HepG2 (cell line): ENCODE measurements at regions not wholly inside any gene's neighbourhood (a gene's known extent, or its start where the extent isn't known, plus 50 kb on each side); places are given as distances from the start of the nearest gene placed in this dataset.

ENCODE experiments used
- ATAC-seq: fragments of 200-7000 bp; cut with Tn5 transposase; 3 replicates; pipeline ENCODE4 v1.9.1; 2020; ENCODE audit warnings: mild to moderate bottlenecking, moderate library complexity
- BruUV-seq: library from RNA; stranded (reverse); fragments of 400-500 nt; replicated peaks from 2 replicates; lab custom pipeline; 2021; lab: Mats Ljungman, UMichigan
- CTCF ChIA-PET: fragments of 300-600 bp; formaldehyde crosslinking; extraction: SDS; loops from one replicate; lab custom pipeline; 2021; ENCODE audit warnings: low total read pairs, inconsistent platforms, low intra/inter-chr PET ratio; lab: Yijun Ruan, JAX
- POLR2A ChIA-PET: fragments of 350-600 bp; sonication (Branson Sonifier 250); formaldehyde crosslinking; loops from one replicate; lab custom pipeline; 2020; ENCODE audit warnings: antibody characterized with exemption, inconsistent platforms; lab: Yijun Ruan, JAX
- DNase-seq: peaks from one replicate; pipeline ENCODE4 v3.0.0-alpha.2; 2015; ENCODE audit warnings: low spot score
- FAIRE-seq: peaks from 3 replicates; lab custom pipeline; 2011; peaks lifted over from hg19 to GRCh38; lab: Jason Lieb, UNC
- H2AFZ ChIP-seq: one replicate; pipeline ENCODE4 v1.6.1; 2011; ENCODE audit warnings: low read length, inconsistent platforms
- H3K27ac ChIP-seq: fragments of 300-600 bp; 3 replicates; pipeline ENCODE4 v1.8.0; 2011; ENCODE audit warnings: mixed run types, mild to moderate bottlenecking, mixed read lengths, low read length, inconsistent platforms; ENCODE audit not compliant: insufficient read depth; ENCODE audit errors: extremely low read length
- H3K27me3 ChIP-seq, 2 experiments: fragments of 200-600 bp in 1 of 2; 2 replicates in 1 of 2; 3 replicates in 1 of 2; pipeline versions ENCODE4 v1.6.0 to v1.8.0; 2011; ENCODE audit warnings: low read length in 2 of 2, mild to moderate bottlenecking in 2 of 2, moderate library complexity in 2 of 2, inconsistent platforms in 1 of 2; ENCODE audit not compliant: insufficient read depth in 2 of 2, control insufficient read depth in 1 of 2
- H3K36me3 ChIP-seq, 2 experiments: fragments of 200-600 bp in 1 of 2; replicated peaks in 1 of 2; 2 replicates in 1 of 2; 3 replicates in 1 of 2; pipeline versions ENCODE4 v1.5.1 to v1.8.0; 2011; ENCODE audit warnings: low read length in 2 of 2, inconsistent platforms in 1 of 2; ENCODE audit not compliant: insufficient read depth in 2 of 2, control insufficient read depth in 1 of 2
- H3K4me1 ChIP-seq: 2 replicates; pipeline ENCODE4 v1.5.1; 2012; ENCODE audit warnings: low read length, inconsistent platforms; ENCODE audit not compliant: insufficient read depth
- H3K4me2 ChIP-seq: 2 replicates; pipeline ENCODE4 v1.6.0; 2011; ENCODE audit warnings: low read depth, low read length, inconsistent platforms
- H3K4me3 ChIP-seq, 3 experiments: fragments of 200-600 bp in 1 of 3; sonication (generic), shearing (Covaris generic) in 1 of 3; replicated peaks in 1 of 3; 2 replicates each; pipeline ENCODE4 v1.5.1; 2011 to 2016; ENCODE audit warnings: low read length in 3 of 3, inconsistent platforms in 2 of 3, low read depth in 2 of 3, mild to moderate bottlenecking in 2 of 3, control low read depth in 1 of 3, mixed read lengths in 1 of 3; ENCODE audit not compliant: insufficient read depth in 1 of 3
- H3K79me2 ChIP-seq: one replicate; pipeline ENCODE4 v1.6.1; 2011; ENCODE audit warnings: low read length, inconsistent platforms; ENCODE audit not compliant: insufficient read depth
- H3K9ac ChIP-seq: 2 replicates; pipeline ENCODE4 v1.6.0; 2011; ENCODE audit warnings: mild to moderate bottlenecking, low read depth, low read length, inconsistent platforms; ENCODE audit not compliant: insufficient read depth
- H3K9me3 ChIP-seq: 2 replicates; pipeline ENCODE4 v1.5.1; 2012; ENCODE audit warnings: mild to moderate bottlenecking, low read length
- H4K20me1 ChIP-seq: 2 replicates; pipeline ENCODE4 v1.6.0; 2011; ENCODE audit warnings: inconsistent platforms, mild to moderate bottlenecking, low read length, moderate library complexity; ENCODE audit not compliant: insufficient read depth
- ELK4 ChIP-seq: sonication (generic); formaldehyde crosslinking; IDR thresholded peaks from 2 replicates; pipeline ENCODE4 v1.9.0; 2021; ENCODE audit warnings: missing genetic modification reagents, borderline replicate concordance
- HMGA1 ChIP-seq: sonication (generic); formaldehyde crosslinking; conservative IDR thresholded peaks from 2 replicates; pipeline ENCODE4 v1.4.0; 2020; ENCODE audit warnings: missing genetic modification reagents
- MTA1 ChIP-seq: sonication (generic); formaldehyde crosslinking; IDR thresholded peaks from 2 replicates; pipeline ENCODE4 v1.4.0; 2020; ENCODE audit warnings: missing genetic modification reagents, mild to moderate bottlenecking, borderline replicate concordance
- PBX3 ChIP-seq: sonication (generic); formaldehyde crosslinking; IDR thresholded peaks from 2 replicates; pipeline ENCODE4 v1.8.1; 2023; ENCODE audit warnings: missing genetic modification reagents, inconsistent platforms, borderline replicate concordance
- RFX5 ChIP-seq: IDR thresholded peaks from 2 replicates; pipeline ENCODE4 v1.6.1; 2011; ENCODE audit warnings: low read depth, low read length, improper control_type of control experiment
- ZBTB21 ChIP-seq: sonication (generic); formaldehyde crosslinking; IDR thresholded peaks from 2 replicates; pipeline ENCODE4 v1.4.0; 2020; ENCODE audit warnings: missing genetic modification reagents
- ZFP1 ChIP-seq: IDR thresholded peaks from 2 replicates; pipeline ENCODE4 v1.6.1; 2016
- ZNF230 ChIP-seq: sonication (generic); formaldehyde crosslinking; IDR thresholded peaks from 2 replicates; pipeline ENCODE4 v1.4.0; 2020; ENCODE audit warnings: mild to moderate bottlenecking, missing genetic modification reagents
- ZNF317 ChIP-seq: sonication (generic); formaldehyde crosslinking; IDR thresholded peaks from 2 replicates; pipeline ENCODE4 v1.5.0; 2020; ENCODE audit warnings: mild to moderate bottlenecking, missing genetic modification reagents
- ZNF432 ChIP-seq: sonication (generic); formaldehyde crosslinking; IDR thresholded peaks from 2 replicates; pipeline ENCODE4 v1.5.0; 2020; ENCODE audit warnings: missing genetic modification reagents, mild to moderate bottlenecking, borderline replicate concordance
- ZNF441 ChIP-seq: sonication (generic); formaldehyde crosslinking; IDR thresholded peaks from 2 replicates; pipeline ENCODE4 v1.7.0; 2021; ENCODE audit warnings: missing genetic modification reagents, borderline replicate concordance
- ZNF563 ChIP-seq: sonication (generic); formaldehyde crosslinking; IDR thresholded peaks from 2 replicates; pipeline ENCODE4 v1.8.0; 2022; ENCODE audit warnings: mild to moderate bottlenecking, moderate library complexity, missing genetic modification reagents
- WGBS: methylation state at CpG from one replicate; pipeline ENCODE4 v1.1.6; 2017; ENCODE audit warnings: low lambda C conversion rate; 5-methylcytosine and 5-hydroxymethylcytosine counted together
- in situ Hi-C: cut with HindIII; loops from 2 replicates; pipeline ENCODE4 v1.10.0; 2017; ENCODE audit warnings: low pct_unique_long_range_greater_than_20kb; ENCODE audit not compliant: extremely low pct_ligation_motif_present
- intact Hi-C: fragments of 100-400 bp; cut with micrococcal nuclease; formaldehyde crosslinking; loops from one replicate; pipeline ENCODE4 v1.10.0; 2022; ENCODE audit not compliant: unreplicated experiment
- TF ChIP-seq, protein P1 (sequence below): sonication (generic); formaldehyde crosslinking; IDR thresholded peaks from 2 replicates; pipeline ENCODE4 v1.5.0; 2020; ENCODE audit warnings: mild to moderate bottlenecking, missing genetic modification reagents, borderline replicate concordance

DNA sequence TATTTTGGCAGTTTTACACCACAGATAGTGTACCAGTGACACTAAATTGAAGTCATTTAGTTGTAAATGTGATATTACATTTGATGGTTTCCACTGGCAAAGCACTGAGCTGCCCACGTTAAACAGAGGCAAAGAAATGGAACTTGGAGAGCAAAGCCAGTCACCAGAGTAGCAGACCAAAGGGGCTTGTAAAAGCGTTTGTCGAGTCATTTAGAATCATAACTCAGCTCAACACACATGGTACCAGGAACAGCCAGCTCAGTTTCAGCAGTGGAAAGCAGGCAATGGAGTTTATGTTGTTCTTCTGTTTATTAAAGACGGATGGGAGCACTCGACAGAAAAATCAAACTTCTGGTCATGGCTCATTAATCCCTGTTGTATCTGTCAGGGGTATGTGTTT is 91.2 kb downstream of the POU3F3 start:
- Histone ChIP-seq H3K27ac (no peak overlapping the region), H4K20me1 (no peaks in the 10 kb centered on the region), H3K4me2 (no peak overlapping the region), H3K79me2 (no peaks in the 10 kb centered on the region), H2AFZ (no peak overlapping the region), H3K9me3 (no peaks in the 10 kb centered on the region), H3K9ac (no peak overlapping the region), H3K4me3 (no peak overlapping the region), H3K27me3 (peaks cover 0 to 14% of the 10 kb centered on the region in 2 experiments; a peak in 2 of 5 replicates), H3K4me1 (no peaks in the 10 kb centered on the region), H3K36me3 (no peaks in the 10 kb centered on the region)
- POLR2A ChIA-PET: no interaction called here
- in situ Hi-C loops: loop anchor here (25.0 kb wide), 1 partner anchor 1783 kb away; no protein-coding TSS in a partner anchor
- intact Hi-C loops: loop anchor here (10.0 kb wide), 1 partner anchor 910 kb away; no protein-coding TSS in a partner anchor
- no peak for DNase-seq
- ATAC-seq: no peak
- TF ChIP-seq RFX5 (no peak), MTA1 (CRISPR knock-in tag) (no peak), ZNF230 (CRISPR knock-in tag) (no peak), ZBTB21 (CRISPR knock-in tag) (no peak), ZNF563 (CRISPR knock-in tag) (no peak), PBX3 (CRISPR knock-in tag) (no peak), ZNF441 (CRISPR knock-in tag) (no peak), ELK4 (CRISPR knock-in tag) (no peak), ZNF317 (CRISPR knock-in tag) (no peak), ZFP1 (CRISPR knock-in tag) (no peak), HMGA1 (CRISPR knock-in tag) (no peak), ZNF432 (CRISPR knock-in tag) (no peak)
- TF ChIP-seq, protein P1, sequence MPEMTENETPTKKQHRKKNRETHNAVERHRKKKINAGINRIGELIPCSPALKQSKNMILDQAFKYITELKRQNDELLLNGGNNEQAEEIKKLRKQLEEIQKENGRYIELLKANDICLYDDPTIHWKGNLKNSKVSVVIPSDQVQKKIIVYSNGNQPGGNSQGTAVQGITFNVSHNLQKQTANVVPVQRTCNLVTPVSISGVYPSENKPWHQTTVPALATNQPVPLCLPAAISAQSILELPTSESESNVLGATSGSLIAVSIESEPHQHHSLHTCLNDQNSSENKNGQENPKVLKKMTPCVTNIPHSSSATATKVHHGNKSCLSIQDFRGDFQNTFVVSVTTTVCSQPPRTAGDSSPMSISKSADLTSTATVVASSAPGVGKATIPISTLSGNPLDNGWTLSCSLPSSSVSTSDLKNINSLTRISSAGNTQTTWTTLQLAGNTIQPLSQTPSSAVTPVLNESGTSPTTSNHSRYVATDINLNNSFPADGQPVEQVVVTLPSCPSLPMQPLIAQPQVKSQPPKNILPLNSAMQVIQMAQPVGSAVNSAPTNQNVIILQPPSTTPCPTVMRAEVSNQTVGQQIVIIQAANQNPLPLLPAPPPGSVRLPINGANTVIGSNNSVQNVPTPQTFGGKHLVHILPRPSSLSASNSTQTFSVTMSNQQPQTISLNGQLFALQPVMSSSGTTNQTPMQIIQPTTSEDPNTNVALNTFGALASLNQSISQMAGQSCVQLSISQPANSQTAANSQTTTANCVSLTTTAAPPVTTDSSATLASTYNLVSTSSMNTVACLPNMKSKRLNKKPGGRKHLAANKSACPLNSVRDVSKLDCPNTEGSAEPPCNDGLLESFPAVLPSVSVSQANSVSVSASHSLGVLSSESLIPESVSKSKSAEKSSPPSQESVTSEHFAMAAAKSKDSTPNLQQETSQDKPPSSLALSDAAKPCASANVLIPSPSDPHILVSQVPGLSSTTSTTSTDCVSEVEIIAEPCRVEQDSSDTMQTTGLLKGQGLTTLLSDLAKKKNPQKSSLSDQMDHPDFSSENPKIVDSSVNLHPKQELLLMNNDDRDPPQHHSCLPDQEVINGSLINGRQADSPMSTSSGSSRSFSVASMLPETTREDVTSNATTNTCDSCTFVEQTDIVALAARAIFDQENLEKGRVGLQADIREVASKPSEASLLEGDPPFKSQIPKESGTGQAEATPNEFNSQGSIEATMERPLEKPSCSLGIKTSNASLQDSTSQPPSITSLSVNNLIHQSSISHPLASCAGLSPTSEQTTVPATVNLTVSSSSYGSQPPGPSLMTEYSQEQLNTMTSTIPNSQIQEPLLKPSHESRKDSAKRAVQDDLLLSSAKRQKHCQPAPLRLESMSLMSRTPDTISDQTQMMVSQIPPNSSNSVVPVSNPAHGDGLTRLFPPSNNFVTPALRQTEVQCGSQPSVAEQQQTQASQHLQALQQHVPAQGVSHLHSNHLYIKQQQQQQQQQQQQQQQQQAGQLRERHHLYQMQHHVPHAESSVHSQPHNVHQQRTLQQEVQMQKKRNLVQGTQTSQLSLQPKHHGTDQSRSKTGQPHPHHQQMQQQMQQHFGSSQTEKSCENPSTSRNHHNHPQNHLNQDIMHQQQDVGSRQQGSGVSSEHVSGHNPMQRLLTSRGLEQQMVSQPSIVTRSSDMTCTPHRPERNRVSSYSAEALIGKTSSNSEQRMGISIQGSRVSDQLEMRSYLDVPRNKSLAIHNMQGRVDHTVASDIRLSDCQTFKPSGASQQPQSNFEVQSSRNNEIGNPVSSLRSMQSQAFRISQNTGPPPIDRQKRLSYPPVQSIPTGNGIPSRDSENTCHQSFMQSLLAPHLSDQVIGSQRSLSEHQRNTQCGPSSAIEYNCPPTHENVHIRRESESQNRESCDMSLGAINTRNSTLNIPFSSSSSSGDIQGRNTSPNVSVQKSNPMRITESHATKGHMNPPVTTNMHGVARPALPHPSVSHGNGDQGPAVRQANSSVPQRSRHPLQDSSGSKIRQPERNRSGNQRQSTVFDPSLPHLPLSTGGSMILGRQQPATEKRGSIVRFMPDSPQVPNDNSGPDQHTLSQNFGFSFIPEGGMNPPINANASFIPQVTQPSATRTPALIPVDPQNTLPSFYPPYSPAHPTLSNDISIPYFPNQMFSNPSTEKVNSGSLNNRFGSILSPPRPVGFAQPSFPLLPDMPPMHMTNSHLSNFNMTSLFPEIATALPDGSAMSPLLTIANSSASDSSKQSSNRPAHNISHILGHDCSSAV: no peak
- no TSS peak for BruUV-seq
- no peak for FAIRE-seq
- WGBS: 1% methylated on average over 5 of the region's 5 CpGs
- CTCF ChIA-PET: no interaction called here
